ENCODE measurements at regions not wholly inside any gene's neighbourhood (a gene's known extent, or its start where the extent isn't known, plus 50 kb on each side); places are given as distances from the start of the nearest gene placed in this dataset.

- intact Hi-C loops (cut with micrococcal nuclease; ENCODE audit: unreplicated experiment): no loop called here
- no TSS peak for BruUV-seq (replicated peaks)
- H3K79me2 ChIP-seq (ENCODE audit: low read depth): no peaks in the 10 kb centered on the region
- H3K4me2 ChIP-seq: no peak overlapping the region
- no peak overlapping the region for H3K27ac ChIP-seq
- ChIA-PET CTCF (no interaction called here), POLR2A (ENCODE audit: unreplicated experiment) (no interaction called here)
- no peaks in the 10 kb centered on the region for H3K9me2 ChIP-seq (ENCODE audit: insufficient read depth)
- TF ChIP-seq, protein P1, sequence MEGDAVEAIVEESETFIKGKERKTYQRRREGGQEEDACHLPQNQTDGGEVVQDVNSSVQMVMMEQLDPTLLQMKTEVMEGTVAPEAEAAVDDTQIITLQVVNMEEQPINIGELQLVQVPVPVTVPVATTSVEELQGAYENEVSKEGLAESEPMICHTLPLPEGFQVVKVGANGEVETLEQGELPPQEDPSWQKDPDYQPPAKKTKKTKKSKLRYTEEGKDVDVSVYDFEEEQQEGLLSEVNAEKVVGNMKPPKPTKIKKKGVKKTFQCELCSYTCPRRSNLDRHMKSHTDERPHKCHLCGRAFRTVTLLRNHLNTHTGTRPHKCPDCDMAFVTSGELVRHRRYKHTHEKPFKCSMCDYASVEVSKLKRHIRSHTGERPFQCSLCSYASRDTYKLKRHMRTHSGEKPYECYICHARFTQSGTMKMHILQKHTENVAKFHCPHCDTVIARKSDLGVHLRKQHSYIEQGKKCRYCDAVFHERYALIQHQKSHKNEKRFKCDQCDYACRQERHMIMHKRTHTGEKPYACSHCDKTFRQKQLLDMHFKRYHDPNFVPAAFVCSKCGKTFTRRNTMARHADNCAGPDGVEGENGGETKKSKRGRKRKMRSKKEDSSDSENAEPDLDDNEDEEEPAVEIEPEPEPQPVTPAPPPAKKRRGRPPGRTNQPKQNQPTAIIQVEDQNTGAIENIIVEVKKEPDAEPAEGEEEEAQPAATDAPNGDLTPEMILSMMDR (conservative IDR thresholded peaks at IDR 0.05): no peak
- TF ChIP-seq EZH2 (IDR thresholded peaks at IDR 0.05; ENCODE audit: low read depth): no peak
- no peak overlapping the region for H3K4me3 ChIP-seq
- no peaks in the 10 kb centered on the region for H3F3A ChIP-seq (ENCODE audit: insufficient read depth, low read depth)
- H3K27me3 ChIP-seq (ENCODE audit: insufficient read depth, low read depth): no peaks in the 10 kb centered on the region
- DNase-seq: no peak
- H4K20me1 ChIP-seq (ENCODE audit: insufficient read depth): no peaks in the 10 kb centered on the region
- H3K9me3 ChIP-seq (ENCODE audit: insufficient read depth, low read depth): no peaks in the 10 kb centered on the region
- H3K36me3 ChIP-seq (ENCODE audit: low read depth): no peaks in the 10 kb centered on the region
- H2AFZ ChIP-seq: no peak overlapping the region
- no peaks in the 10 kb centered on the region for H3K4me1 ChIP-seq (replicated peaks; ENCODE audit: insufficient read depth)
Measured at GRCh38 chr6:90448836-90449235, 138.0 kb downstream of the MAP3K7 start.

DNA sequence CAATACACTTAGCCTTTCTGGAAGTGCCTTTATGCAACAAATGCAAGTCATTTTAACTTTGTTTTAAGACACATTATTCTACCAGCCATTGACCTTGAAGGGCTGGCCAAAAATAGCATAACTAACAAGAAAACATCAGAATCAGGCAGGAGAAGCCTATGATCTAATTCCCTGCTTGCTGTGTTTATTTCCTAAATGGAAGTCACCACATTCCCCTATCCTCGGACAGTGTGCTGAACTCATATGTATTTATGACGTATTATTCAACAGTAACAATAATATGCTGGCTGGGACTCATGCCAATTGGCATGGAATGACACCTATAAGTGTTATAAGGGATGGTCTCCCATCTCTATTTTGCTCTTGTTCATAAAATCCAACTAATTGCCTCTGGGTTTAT lies 140.7 kb downstream of the MAP3K7 start:
- intact Hi-C loops (cut with micrococcal nuclease; ENCODE audit: unreplicated experiment): no loop called here
- Histone ChIP-seq H3K27me3 (ENCODE audit: insufficient read depth, low read depth) (no peaks in the 10 kb centered on the region), H3K9me3 (ENCODE audit: insufficient read depth, low read depth) (no peaks in the 10 kb centered on the region), H3K9me2 (ENCODE audit: insufficient read depth) (no peaks in the 10 kb centered on the region), H4K20me1 (ENCODE audit: insufficient read depth) (no peaks in the 10 kb centered on the region), H3K27ac (no peak overlapping the region), H2AFZ (no peak overlapping the region), H3K36me3 (ENCODE audit: low read depth) (no peaks in the 10 kb centered on the region), H3K4me3 (no peak overlapping the region), H3K4me2 (no peak overlapping the region), H3F3A (ENCODE audit: insufficient read depth, low read depth) (no peaks in the 10 kb centered on the region), H3K4me1 (replicated peaks; ENCODE audit: insufficient read depth) (no peaks in the 10 kb centered on the region), H3K79me2 (ENCODE audit: low read depth) (no peaks in the 10 kb centered on the region)
- CTCF ChIA-PET: no interaction called here
- no peak for DNase-seq
- POLR2A ChIA-PET (ENCODE audit: unreplicated experiment): no interaction called here
- BruUV-seq (replicated peaks): no TSS peak
- TF ChIP-seq EZH2 (IDR thresholded peaks at IDR 0.05; ENCODE audit: low read depth): no peak
- TF ChIP-seq, protein P1 (conservative IDR thresholded peaks at IDR 0.05): no peak

DNA sequence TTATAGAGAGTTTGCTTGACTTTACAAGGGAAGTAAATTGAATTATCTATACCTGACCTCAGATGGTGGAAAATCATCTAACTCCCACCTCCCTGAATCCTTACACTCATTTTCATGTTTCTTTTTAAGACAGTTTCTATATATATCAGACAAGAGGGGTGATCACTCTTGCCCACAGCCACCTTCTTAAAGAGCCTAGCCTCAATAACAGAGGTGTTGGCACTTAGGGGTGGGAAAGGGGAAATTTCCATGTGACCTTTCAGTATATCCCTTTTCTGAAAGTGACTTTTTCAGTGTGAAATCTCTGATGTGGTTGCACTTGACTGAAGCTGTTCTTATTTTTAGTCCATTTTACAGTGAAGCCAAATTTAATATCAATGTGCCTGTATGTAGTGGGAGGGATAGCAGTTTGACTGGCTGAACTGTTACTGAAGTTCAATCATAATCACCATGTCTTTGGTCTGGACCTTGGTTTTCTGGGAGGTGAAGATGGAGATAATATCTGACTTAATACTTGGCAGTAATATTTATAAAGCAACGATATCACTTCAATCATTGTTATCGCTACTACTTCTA lies 141.3 kb downstream of the MAP3K7 start:
- no peak overlapping the region for H3K27ac ChIP-seq
- no peaks in the 10 kb centered on the region for H3K9me2 ChIP-seq (ENCODE audit: insufficient read depth)
- no TSS peak for BruUV-seq (replicated peaks)
- ChIA-PET CTCF (no interaction called here), POLR2A (ENCODE audit: unreplicated experiment) (no interaction called here)
- H3K4me3 ChIP-seq: no peak overlapping the region
- no peak overlapping the region for H3K4me2 ChIP-seq
- H3K4me1 ChIP-seq (replicated peaks; ENCODE audit: insufficient read depth): no peaks in the 10 kb centered on the region
- no peak overlapping the region for H2AFZ ChIP-seq
- no peak for TF ChIP-seq EZH2 (IDR thresholded peaks at IDR 0.05; ENCODE audit: low read depth)
- TF ChIP-seq, protein P1 (conservative IDR thresholded peaks at IDR 0.05): no peak
- no peaks in the 10 kb centered on the region for H3F3A ChIP-seq (ENCODE audit: insufficient read depth, low read depth)
- DNase-seq: no peak
- H3K27me3 ChIP-seq (ENCODE audit: insufficient read depth, low read depth): no peaks in the 10 kb centered on the region
- H3K79me2 ChIP-seq (ENCODE audit: low read depth): no peaks in the 10 kb centered on the region
- no peaks in the 10 kb centered on the region for H3K9me3 ChIP-seq (ENCODE audit: insufficient read depth, low read depth)
- H3K36me3 ChIP-seq (ENCODE audit: low read depth): no peaks in the 10 kb centered on the region
- no peaks in the 10 kb centered on the region for H4K20me1 ChIP-seq (ENCODE audit: insufficient read depth)
- intact Hi-C loops (cut with micrococcal nuclease; ENCODE audit: unreplicated experiment): no loop called here

All from PC-9 (cell line).